Activated CD4-positive, alpha-beta T cell treated with anti-CD3 and anti-CD28 coated beads for 36 hours (primary cell): ENCODE measurements at regions not wholly inside any gene's neighbourhood (a gene's known extent, or its start where the extent isn't known, plus 50 kb on each side); places are given as distances from the start of the nearest gene placed in this dataset.
"Not testable (repeated sequence)": the region's sequence is repeated elsewhere in the genome, so short reads cannot be mapped to it uniquely, and the experiment has no call there.

Source experiments
- ATAC-seq: fragments of 200-7000 bp; cut with Tn5 transposase; one replicate; pipeline ENCODE4 v1.10.0; 2021; ENCODE audit warnings: mild to moderate bottlenecking, moderate library complexity
- CTCF ChIA-PET: fragments of 350-600 bp; sonication (Branson Sonifier 250); formaldehyde crosslinking; loops from one replicate; lab custom pipeline; 2021; ENCODE audit warnings: antibody characterized with exemption; lab: Charles Lee
- POLR2A ChIA-PET: fragments of 350-600 bp; sonication (Branson Sonifier 250); formaldehyde crosslinking; loops from one replicate; lab custom pipeline; 2021; ENCODE audit warnings: antibody characterized with exemption, inconsistent platforms; lab: Charles Lee
- DNase-seq: peaks from one replicate; pipeline ENCODE4 v3.0.0-alpha.2; 2020
- H3K27ac Mint-ChIP-seq: one replicate; pipeline ENCODE4 v1.8.0; 2021; ENCODE audit warnings: mixed read lengths
- H3K27me3 Mint-ChIP-seq: one replicate; pipeline ENCODE4 v1.8.0; 2021; ENCODE audit warnings: mixed read lengths
- H3K36me3 Mint-ChIP-seq: one replicate; pipeline ENCODE4 v1.8.0; 2021; ENCODE audit warnings: low read depth, mixed read lengths
- H3K4me1 Mint-ChIP-seq: one replicate; pipeline ENCODE4 v1.8.0; 2021; ENCODE audit warnings: mixed read lengths
- H3K4me3 Mint-ChIP-seq: one replicate; pipeline ENCODE4 v1.8.0; 2021; ENCODE audit warnings: mild to moderate bottlenecking, moderate library complexity, mixed read lengths
- H3K9me3 Mint-ChIP-seq: one replicate; pipeline ENCODE4 v1.8.0; 2021; ENCODE audit warnings: low read depth, mixed read lengths
- intact Hi-C, 2 experiments: fragments of 100-400 bp; cut with DNase I in 1 of 2; cut with micrococcal nuclease in 1 of 2; formaldehyde crosslinking; loops; one replicate each; pipeline versions ENCODE4 v1.14.2 to v1.15.1; 2022 to 2024; cut with DNase I, micrococcal nuclease

GRCh38 chr6:68087399-68088133 is 547.5 kb upstream of the ADGRB3 start:
- H3K4me1 Mint-ChIP-seq: no peaks in the 10 kb centered on the region
- CTCF ChIA-PET: interaction anchor here (1.1 kb wide), 1 partner anchor 22 kb away, joined by 4 read pairs; no protein-coding TSS in a partner anchor

GRCh38 chr6:68086199-68086598 is 548.9 kb upstream of the ADGRB3 start:
- ATAC-seq (no peak), DNase-seq (no peak)
- intact Hi-C loops: no loop called here
- no peaks in the 10 kb centered on the region for H3K27me3 Mint-ChIP-seq
- peaks cover 8% of the 10 kb centered on the region for H3K9me3 Mint-ChIP-seq
- ChIA-PET POLR2A (no interaction called here), CTCF (no interaction called here)
- H3K4me3 Mint-ChIP-seq: no peak overlapping the region
- no peaks in the 10 kb centered on the region for H3K36me3 Mint-ChIP-seq
- H3K4me1 Mint-ChIP-seq: no peaks in the 10 kb centered on the region
- no peak overlapping the region for H3K27ac Mint-ChIP-seq

More at GRCh38 chr6:68087399-68088133, 547.5 kb upstream of the ADGRB3 start:
- ATAC-seq: no peak
- intact Hi-C loops: no loop called here
- H3K4me3 Mint-ChIP-seq: no peak overlapping the region
- H3K27me3 Mint-ChIP-seq: no peaks in the 10 kb centered on the region
- POLR2A ChIA-PET: no interaction called here
- H3K9me3 Mint-ChIP-seq: peaks cover 9% of the 10 kb centered on the region
- DNase-seq: no peak
- H3K36me3 Mint-ChIP-seq: no peaks in the 10 kb centered on the region
- no peak overlapping the region for H3K27ac Mint-ChIP-seq

- H3K36me3 Mint-ChIP-seq, CTCF ChIA-PET, POLR2A ChIA-PET, H3K4me1 Mint-ChIP-seq, H3K9me3 Mint-ChIP-seq, DNase-seq, intact Hi-C loops, H3K27ac Mint-ChIP-seq, H3K27me3 Mint-ChIP-seq, H3K4me3 Mint-ChIP-seq, ATAC-seq: not testable (repeated sequence)
These were observed 549.5 kb upstream of the ADGRB3 start for GRCh38 chr6:68085599-68085998.

- ChIA-PET CTCF (interaction anchor here (0.7 kb wide), 1 partner anchor 26 kb away, joined by 4 read pairs; no protein-coding TSS in a partner anchor), POLR2A (no interaction called here)
- no peaks in the 10 kb centered on the region for H3K36me3 Mint-ChIP-seq
- no peak overlapping the region for H3K4me3 Mint-ChIP-seq
- no peak overlapping the region for H3K27ac Mint-ChIP-seq
- peaks cover 7% of the 10 kb centered on the region for H3K9me3 Mint-ChIP-seq
- no peaks in the 10 kb centered on the region for H3K4me1 Mint-ChIP-seq
- no peaks in the 10 kb centered on the region for H3K27me3 Mint-ChIP-seq
- intact Hi-C loops: no loop called here
- ATAC-seq (no peak), DNase-seq (no peak)
These were observed 553.0 kb upstream of the ADGRB3 start for GRCh38 chr6:68082086-68082485.

GRCh38 chr6:68080074-68080473 is 555.0 kb upstream of the ADGRB3 start:
- Mint-ChIP-seq H3K27me3 (no peaks in the 10 kb centered on the region), H3K4me3 (no peak overlapping the region), H3K4me1 (no peaks in the 10 kb centered on the region), H3K27ac (no peak overlapping the region), H3K9me3 (peaks cover 4% of the 10 kb centered on the region), H3K36me3 (no peaks in the 10 kb centered on the region)
- intact Hi-C loops: no loop called here
- DNase-seq (no peak), ATAC-seq (no peak)
- ChIA-PET POLR2A (no interaction called here), CTCF (no interaction called here)

GRCh38 chr6:68077661-68078060 is 557.4 kb upstream of the ADGRB3 start:
- Mint-ChIP-seq H3K4me3 (no peak overlapping the region), H3K27me3 (no peaks in the 10 kb centered on the region), H3K4me1 (no peaks in the 10 kb centered on the region), H3K9me3 (peaks cover 2% of the 10 kb centered on the region), H3K27ac (no peak overlapping the region), H3K36me3 (no peaks in the 10 kb centered on the region)
- ATAC-seq (no peak), DNase-seq (no peak)
- CTCF ChIA-PET: no interaction called here
- POLR2A ChIA-PET: no interaction called here
- intact Hi-C loops: no loop called here

GRCh38 chr6:68071740-68072139 is 563.3 kb upstream of the ADGRB3 start:
- Mint-ChIP-seq H3K4me1 (no peaks in the 10 kb centered on the region), H3K27me3 (no peaks in the 10 kb centered on the region), H3K9me3 (peaks cover 3% of the 10 kb centered on the region), H3K4me3 (no peak overlapping the region), H3K36me3 (no peaks in the 10 kb centered on the region), H3K27ac (no peak overlapping the region)
- no peak for DNase-seq
- intact Hi-C loops: no loop called here
- ChIA-PET POLR2A (no interaction called here), CTCF (no interaction called here)
- ATAC-seq: no peak

GRCh38 chr6:68069921-68070710 is 565.0 kb upstream of the ADGRB3 start:
- H3K36me3 Mint-ChIP-seq: no peaks in the 10 kb centered on the region
- ChIA-PET CTCF (no interaction called here), POLR2A (no interaction called here)
- no peak overlapping the region for H3K4me3 Mint-ChIP-seq
- no peaks in the 10 kb centered on the region for H3K27me3 Mint-ChIP-seq
- H3K4me1 Mint-ChIP-seq: no peaks in the 10 kb centered on the region
- intact Hi-C loops: no loop called here
- DNase-seq (no peak), ATAC-seq (no peak)
- peaks cover 3% of the 10 kb centered on the region for H3K9me3 Mint-ChIP-seq
- no peak overlapping the region for H3K27ac Mint-ChIP-seq

- ATAC-seq: no peak
- Mint-ChIP-seq H3K4me1 (no peaks in the 10 kb centered on the region), H3K9me3 (peaks cover 2% of the 10 kb centered on the region), H3K4me3 (no peak overlapping the region), H3K36me3 (no peaks in the 10 kb centered on the region), H3K27me3 (no peaks in the 10 kb centered on the region), H3K27ac (no peak overlapping the region)
- CTCF ChIA-PET: interaction anchor here (1.3 kb wide), 1 partner anchor 9 kb away, joined by 3 read pairs; no protein-coding TSS in a partner anchor
- intact Hi-C loops: no loop called here
- POLR2A ChIA-PET: no interaction called here
- DNase-seq: no peak
These were observed 575.2 kb upstream of the ADGRB3 start for GRCh38 chr6:68059899-68060298.

- H3K27ac Mint-ChIP-seq: no peak overlapping the region
- no peak overlapping the region for H3K4me3 Mint-ChIP-seq
- H3K27me3 Mint-ChIP-seq: no peaks in the 10 kb centered on the region
- DNase-seq (no peak), ATAC-seq (no peak)
- intact Hi-C loops: no loop called here
- ChIA-PET CTCF (interaction anchor here (1.3 kb wide), 1 partner anchor 9 kb away, joined by 3 read pairs; no protein-coding TSS in a partner anchor), POLR2A (no interaction called here)
- H3K36me3 Mint-ChIP-seq: no peaks in the 10 kb centered on the region
- H3K9me3 Mint-ChIP-seq: no peaks in the 10 kb centered on the region
- no peaks in the 10 kb centered on the region for H3K4me1 Mint-ChIP-seq
These were observed 575.8 kb upstream of the ADGRB3 start for GRCh38 chr6:68059261-68059660.

- H3K36me3 Mint-ChIP-seq, CTCF ChIA-PET, H3K4me3 Mint-ChIP-seq, H3K27ac Mint-ChIP-seq, POLR2A ChIA-PET, H3K27me3 Mint-ChIP-seq, intact Hi-C loops, H3K4me1 Mint-ChIP-seq, ATAC-seq, DNase-seq, H3K9me3 Mint-ChIP-seq: not testable (repeated sequence)
These were observed 578.5 kb upstream of the ADGRB3 start for GRCh38 chr6:68056596-68056995.

- ChIA-PET POLR2A (no interaction called here), CTCF (no interaction called here)
- no peaks in the 10 kb centered on the region for H3K36me3 Mint-ChIP-seq
- no peak overlapping the region for H3K27ac Mint-ChIP-seq
- peaks cover 3% of the 10 kb centered on the region for H3K9me3 Mint-ChIP-seq
- no peak overlapping the region for H3K4me3 Mint-ChIP-seq
- no peaks in the 10 kb centered on the region for H3K27me3 Mint-ChIP-seq
- ATAC-seq (no peak), DNase-seq (no peak)
- intact Hi-C loops: no loop called here
- H3K4me1 Mint-ChIP-seq: no peaks in the 10 kb centered on the region
These were observed 580.3 kb upstream of the ADGRB3 start for GRCh38 chr6:68054756-68055155.
